Naive thymus-derived CD4-positive, alpha-beta T cell (primary cell): ENCODE measurements at regions not wholly inside any gene's neighbourhood (a gene's known extent, or its start where the extent isn't known, plus 50 kb on each side); places are given as distances from the start of the nearest gene placed in this dataset.

ENCODE experiments used
- ATAC-seq: fragments of 150-1000 bp; cut with Tn5 transposase; 2 replicates; pipeline ENCODE4 v1.10.0; 2021; ENCODE audit warnings: mild to moderate bottlenecking, moderate library complexity
- CTCF ChIA-PET: fragments of 350-600 bp; sonication (Branson Sonifier 250); formaldehyde crosslinking; loops from one replicate; lab custom pipeline; 2021; ENCODE audit warnings: antibody characterized with exemption; lab: Charles Lee
- POLR2A ChIA-PET: fragments of 350-600 bp; sonication (Branson Sonifier 250); formaldehyde crosslinking; loops from one replicate; lab custom pipeline; 2021; ENCODE audit warnings: antibody characterized with exemption, inconsistent platforms; lab: Charles Lee
- DNase-seq, 9 donors: peaks; one replicate each; pipeline versions ENCODE4 v3.0.0 to v3.0.0-alpha.2; 2020 to 2022; ENCODE audit warnings: mixed read lengths in 1 of 9
- H3K27ac ChIP-seq: one replicate; pipeline ENCODE4 v1.7.0; 2013; ENCODE audit warnings: mild to moderate bottlenecking, low read depth, low read length, moderate library complexity
- H3K27me3 ChIP-seq, 2 donors: one replicate each; pipeline ENCODE4 v1.7.0; 2013; ENCODE audit warnings: low read length in 2 of 2, mild to moderate bottlenecking in 2 of 2, moderate library complexity in 2 of 2; ENCODE audit not compliant: control insufficient read depth in 2 of 2, insufficient read depth in 2 of 2
- H3K36me3 ChIP-seq, 3 experiments: 1 replicate in 2 of 3; 2 replicates in 1 of 3; pipeline ENCODE4 v1.7.0; 2013; ENCODE audit warnings: low read length in 3 of 3, mild to moderate bottlenecking in 3 of 3, moderate library complexity in 1 of 3; ENCODE audit not compliant: insufficient read depth in 3 of 3, control insufficient read depth in 2 of 3
- H3K4me1 ChIP-seq, 2 donors: one replicate each; pipeline ENCODE4 v1.7.0; 2013; ENCODE audit warnings: low read length in 2 of 2, mild to moderate bottlenecking in 2 of 2, moderate library complexity in 1 of 2; ENCODE audit not compliant: control insufficient read depth in 2 of 2, insufficient read depth in 2 of 2
- H3K4me3 ChIP-seq: 2 replicates; pipeline ENCODE4 v1.7.0; 2013; ENCODE audit warnings: mild to moderate bottlenecking, low read length
- H3K9me3 ChIP-seq, 3 experiments: 1 replicate in 2 of 3; 2 replicates in 1 of 3; pipeline ENCODE4 v1.7.0; 2013; ENCODE audit warnings: low read length in 3 of 3; ENCODE audit not compliant: control insufficient read depth in 2 of 3
- H3K27ac Mint-ChIP-seq, 9 donors: one replicate each; pipeline ENCODE4 v1.8.0; 2020 to 2022; ENCODE audit warnings: mixed read lengths in 9 of 9, mild to moderate bottlenecking in 8 of 9, moderate library complexity in 5 of 9, inconsistent platforms in 2 of 9
- H3K27me3 Mint-ChIP-seq, 5 donors: one replicate each; pipeline ENCODE4 v1.8.0; 2021 to 2022; ENCODE audit warnings: mixed read lengths in 5 of 5, mild to moderate bottlenecking in 1 of 5
- H3K36me3 Mint-ChIP-seq, 5 donors: one replicate each; pipeline ENCODE4 v1.8.0; 2020 to 2022; ENCODE audit warnings: mixed read lengths in 5 of 5, mild to moderate bottlenecking in 3 of 5, inconsistent platforms in 1 of 5
- H3K4me1 Mint-ChIP-seq, 7 donors: one replicate each; pipeline ENCODE4 v1.8.0; 2020 to 2022; ENCODE audit warnings: mixed read lengths in 7 of 7, mild to moderate bottlenecking in 3 of 7, inconsistent platforms in 1 of 7
- H3K4me3 Mint-ChIP-seq, 10 donors: one replicate each; pipeline ENCODE4 v1.8.0; 2020 to 2022; ENCODE audit warnings: mild to moderate bottlenecking in 10 of 10, mixed read lengths in 10 of 10, moderate library complexity in 6 of 10, inconsistent platforms in 2 of 10
- H3K9me3 Mint-ChIP-seq, 11 donors: one replicate each; pipeline ENCODE4 v1.8.0; 2020 to 2022; ENCODE audit warnings: mixed read lengths in 11 of 11, mild to moderate bottlenecking in 4 of 11, inconsistent platforms in 1 of 11, moderate library complexity in 1 of 11
- intact Hi-C, 2 donors: fragments of 100-400 bp; cut with micrococcal nuclease; formaldehyde crosslinking; loops; one replicate each; pipeline ENCODE4 v1.15.1; 2023

- ATAC-seq (no peak), DNase-seq (no peak)
- Histone ChIP-seq H3K9me3 (no peaks in the 10 kb centered on the region), H3K27ac (no peak overlapping the region), H3K4me1 (no peaks in the 10 kb centered on the region), H3K27me3 (no peaks in the 10 kb centered on the region), H3K4me3 (no peak overlapping the region), H3K36me3 (no peaks in the 10 kb centered on the region)
- Mint-ChIP-seq H3K4me3 (no peak overlapping the region), H3K27me3 (no peaks in the 10 kb centered on the region), H3K36me3 (no peaks in the 10 kb centered on the region), H3K27ac (no peak overlapping the region), H3K4me1 (no peaks in the 10 kb centered on the region), H3K9me3 (peaks cover 0 to 22% (median 7%) of the 10 kb centered on the region in 11 donors)
- intact Hi-C loops = no loop called here
- ChIA-PET POLR2A (no interaction called here), CTCF (interaction anchor here (0.6 kb wide), 1 partner anchor 1315 kb away, joined by 3 read pairs; no protein-coding TSS in a partner anchor)
Measured at GRCh38 chr14:26703686-26704366, 106.0 kb upstream of the NOVA1 start.

DNA sequence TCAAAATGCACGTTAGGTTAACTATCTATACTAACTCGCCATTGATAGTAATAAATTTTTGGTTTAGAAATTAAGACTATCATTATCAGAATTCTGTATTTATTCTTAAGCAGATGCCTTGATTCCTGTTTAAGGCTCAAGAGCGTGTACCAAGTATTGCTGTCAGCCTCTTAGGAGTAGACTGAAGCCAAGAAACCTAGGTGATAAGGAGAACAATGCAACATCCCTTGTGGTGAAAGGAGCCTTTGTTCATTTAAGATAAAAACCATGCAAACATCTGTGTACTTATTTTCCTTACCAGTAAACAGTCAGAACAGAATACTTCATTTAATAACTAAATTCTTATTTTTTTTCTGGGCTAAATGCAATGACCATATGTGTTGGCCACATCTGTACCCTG, 109.4 kb upstream of the NOVA1 start:
- no peaks in the 10 kb centered on the region for H3K27me3 Mint-ChIP-seq
- Histone ChIP-seq H3K4me3 (no peak overlapping the region), H3K9me3 (no peaks in the 10 kb centered on the region), H3K27me3 (no peaks in the 10 kb centered on the region), H3K27ac (no peak overlapping the region), H3K4me1 (no peaks in the 10 kb centered on the region), H3K36me3 (no peaks in the 10 kb centered on the region)
- H3K4me3 Mint-ChIP-seq = no peak overlapping the region
- CTCF ChIA-PET = no interaction called here
- H3K4me1 Mint-ChIP-seq = no peaks in the 10 kb centered on the region
- peaks cover 0 to 34% (median 6%) of the 10 kb centered on the region in 11 donors for H3K9me3 Mint-ChIP-seq
- H3K27ac Mint-ChIP-seq = no peak overlapping the region
- POLR2A ChIA-PET = no interaction called here
- ATAC-seq = no peak
- no peaks in the 10 kb centered on the region for H3K36me3 Mint-ChIP-seq
- intact Hi-C loops = no loop called here
- no peak for DNase-seq

- CTCF ChIA-PET = no interaction called here
- no peaks in the 10 kb centered on the region for H3K36me3 Mint-ChIP-seq
Measured at GRCh38 chr14:26709019-26709418, 111.2 kb upstream of the NOVA1 start.

DNA sequence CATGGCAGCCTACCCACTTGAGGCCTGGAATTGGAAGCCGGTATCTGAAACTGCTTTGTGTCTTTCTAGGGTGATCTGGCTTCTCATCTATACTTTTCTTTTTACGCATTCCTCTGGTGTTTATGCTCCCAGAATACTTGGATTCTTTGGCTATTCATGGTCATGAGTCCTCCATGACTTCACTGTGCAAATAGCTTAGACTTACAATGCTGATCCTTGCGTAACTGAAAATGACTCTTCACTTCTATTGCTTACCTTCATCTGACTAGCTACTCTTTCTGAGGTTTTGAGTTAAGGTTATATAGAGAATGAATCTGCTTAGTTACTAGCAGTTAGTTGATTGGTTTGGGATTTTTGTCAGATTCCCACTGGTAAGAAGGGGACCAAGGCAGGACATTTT, 121.7 kb upstream of the NOVA1 start:
- no peak overlapping the region for H3K4me3 ChIP-seq
- no peaks in the 10 kb centered on the region for H3K36me3 ChIP-seq
- no peaks in the 10 kb centered on the region for H3K4me1 ChIP-seq
- intact Hi-C loops = no loop called here
- Mint-ChIP-seq H3K27ac (no peak overlapping the region), H3K4me1 (no peaks in the 10 kb centered on the region), H3K4me3 (no peak overlapping the region), H3K36me3 (no peaks in the 10 kb centered on the region), H3K9me3 (peaks cover 4 to 37% (median 11%) of the 10 kb centered on the region in 11 donors), H3K27me3 (no peaks in the 10 kb centered on the region)
- H3K9me3 ChIP-seq = peaks cover 0 to 3% (median 0%) of the 10 kb centered on the region in 3 experiments
- DNase-seq (no peak), ATAC-seq (no peak)
- no peaks in the 10 kb centered on the region for H3K27me3 ChIP-seq
- no peak overlapping the region for H3K27ac ChIP-seq
- CTCF ChIA-PET = no interaction called here
- POLR2A ChIA-PET = no interaction called here

More at GRCh38 chr14:26709019-26709418, 111.2 kb upstream of the NOVA1 start:
- no peaks in the 10 kb centered on the region for H3K27me3 Mint-ChIP-seq
- Histone ChIP-seq H3K27ac (no peak overlapping the region), H3K9me3 (no peaks in the 10 kb centered on the region), H3K27me3 (no peaks in the 10 kb centered on the region), H3K4me3 (no peak overlapping the region), H3K36me3 (no peaks in the 10 kb centered on the region), H3K4me1 (no peaks in the 10 kb centered on the region)
- DNase-seq = no peak
- POLR2A ChIA-PET = no interaction called here
- H3K4me3 Mint-ChIP-seq = no peak overlapping the region
- no peak for ATAC-seq
- intact Hi-C loops = no loop called here
- H3K27ac Mint-ChIP-seq = no peak overlapping the region
- no peaks in the 10 kb centered on the region for H3K4me1 Mint-ChIP-seq
- H3K9me3 Mint-ChIP-seq = peaks cover 0 to 38% (median 8%) of the 10 kb centered on the region in 11 donors

GRCh38 chr14:26722258-26722657, 124.4 kb upstream of the NOVA1 start:
- no peaks in the 10 kb centered on the region for H3K4me1 Mint-ChIP-seq
- DNase-seq (no peak), ATAC-seq (no peak)
- H3K27me3 Mint-ChIP-seq = no peaks in the 10 kb centered on the region
- no peaks in the 10 kb centered on the region for H3K36me3 ChIP-seq
- no peak overlapping the region for H3K27ac Mint-ChIP-seq
- no peak overlapping the region for H3K27ac ChIP-seq
- ChIA-PET POLR2A (no interaction called here), CTCF (no interaction called here)
- H3K9me3 ChIP-seq = no peaks in the 10 kb centered on the region
- H3K4me3 ChIP-seq = no peak overlapping the region
- no peaks in the 10 kb centered on the region for H3K27me3 ChIP-seq
- intact Hi-C loops = no loop called here
- H3K4me1 ChIP-seq = no peaks in the 10 kb centered on the region
- no peaks in the 10 kb centered on the region for H3K36me3 Mint-ChIP-seq
- H3K9me3 Mint-ChIP-seq = peaks cover 1 to 30% (median 7%) of the 10 kb centered on the region in 11 donors
- H3K4me3 Mint-ChIP-seq = no peak overlapping the region

DNA sequence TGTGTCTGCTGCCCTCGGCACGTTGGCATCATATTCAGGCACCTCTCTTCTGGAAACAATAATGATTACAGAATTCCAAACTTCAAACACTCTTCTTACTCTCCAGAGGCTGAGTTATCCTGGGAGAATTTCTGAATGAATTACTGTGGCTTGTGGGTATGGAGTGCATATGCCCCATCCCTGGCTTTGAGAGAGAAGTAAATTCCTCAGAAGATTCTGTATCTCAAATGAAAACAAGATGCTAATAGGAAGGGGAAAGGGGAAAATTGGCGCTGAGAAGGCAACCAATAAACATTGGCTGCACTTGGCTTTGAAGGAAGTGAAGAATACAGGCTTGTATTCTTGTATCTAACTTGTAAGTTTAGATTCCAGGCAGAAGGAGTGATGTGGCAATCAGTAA, 132.0 kb upstream of the NOVA1 start:
- Mint-ChIP-seq H3K4me1 (no peaks in the 10 kb centered on the region), H3K36me3 (no peaks in the 10 kb centered on the region), H3K27me3 (no peaks in the 10 kb centered on the region), H3K27ac (no peak overlapping the region), H3K4me3 (no peak overlapping the region), H3K9me3 (peaks cover 0 to 21% (median 9%) of the 10 kb centered on the region in 11 donors)
- no peaks in the 10 kb centered on the region for H3K9me3 ChIP-seq
- no peaks in the 10 kb centered on the region for H3K36me3 ChIP-seq
- H3K27ac ChIP-seq = no peak overlapping the region
- no peaks in the 10 kb centered on the region for H3K27me3 ChIP-seq
- ATAC-seq (no peak), DNase-seq (no peak)
- CTCF ChIA-PET = no interaction called here
- POLR2A ChIA-PET = no interaction called here
- H3K4me1 ChIP-seq = no peaks in the 10 kb centered on the region
- intact Hi-C loops = no loop called here
- H3K4me3 ChIP-seq = no peak overlapping the region

GRCh38 chr14:26730929-26731618, 133.2 kb upstream of the NOVA1 start:
- peaks cover 0 to 24% (median 9%) of the 10 kb centered on the region in 11 donors for H3K9me3 Mint-ChIP-seq
- no peak overlapping the region for H3K4me3 Mint-ChIP-seq
- ATAC-seq (no peak), DNase-seq (no peak)
- Histone ChIP-seq H3K36me3 (no peaks in the 10 kb centered on the region), H3K27me3 (no peaks in the 10 kb centered on the region), H3K4me3 (no peak overlapping the region), H3K4me1 (no peaks in the 10 kb centered on the region), H3K9me3 (no peaks in the 10 kb centered on the region), H3K27ac (no peak overlapping the region)
- intact Hi-C loops = no loop called here
- no peak overlapping the region for H3K27ac Mint-ChIP-seq
- POLR2A ChIA-PET = no interaction called here
- H3K4me1 Mint-ChIP-seq = no peaks in the 10 kb centered on the region
- CTCF ChIA-PET = no interaction called here
- H3K36me3 Mint-ChIP-seq = no peaks in the 10 kb centered on the region
- no peaks in the 10 kb centered on the region for H3K27me3 Mint-ChIP-seq
